ENCODE measurements at regions not wholly inside any gene's neighbourhood (a gene's known extent, or its start where the extent isn't known, plus 50 kb on each side); places are given as distances from the start of the nearest gene placed in this dataset.

- H3K27me3 ChIP-seq = peaks cover 48% of the 10 kb centered on the region
- TF ChIP-seq CTCF (IDR thresholded peaks at IDR 0.05) = no peak
- H3K4me1 ChIP-seq (ENCODE audit: control insufficient read depth in 1 of 2, insufficient read depth in 1 of 2, low read depth in 1 of 2, low read length in 1 of 2) = no peaks in the 10 kb centered on the region
- no peak overlapping the region for H3K4me3 ChIP-seq (ENCODE audit: low read depth in 1 of 2, low read length in 1 of 2)
- no peaks in the 10 kb centered on the region for H3K36me3 ChIP-seq
- no peaks in the 10 kb centered on the region for H3K9me3 ChIP-seq
- H3K27ac ChIP-seq = no peak overlapping the region
Measured at GRCh38 chr13:111409413-111409812, 89.0 kb downstream of the TEX29 start.

- H3K27me3 ChIP-seq = peaks cover 48% of the 10 kb centered on the region
- H3K4me3 ChIP-seq (ENCODE audit: low read depth in 1 of 2, low read length in 1 of 2) = no peak overlapping the region
Measured at GRCh38 chr13:111410232-111411021, 90.0 kb downstream of the TEX29 start.

GRCh38 chr13:111411151-111411858 lies 90.9 kb downstream of the TEX29 start:
- TF ChIP-seq CTCF (IDR thresholded peaks at IDR 0.05) = no peak
- H3K4me3 ChIP-seq (ENCODE audit: low read depth in 1 of 2, low read length in 1 of 2) = no peak overlapping the region
- H3K27ac ChIP-seq = no peak overlapping the region
- H3K27me3 ChIP-seq = peaks cover 48% of the 10 kb centered on the region
- H3K4me1 ChIP-seq (ENCODE audit: control insufficient read depth in 1 of 2, insufficient read depth in 1 of 2, low read depth in 1 of 2, low read length in 1 of 2) = no peaks in the 10 kb centered on the region
- no peaks in the 10 kb centered on the region for H3K9me3 ChIP-seq
- H3K36me3 ChIP-seq = no peaks in the 10 kb centered on the region

More at GRCh38 chr13:111410232-111411021, 90.0 kb downstream of the TEX29 start:
- Histone ChIP-seq H3K36me3 (no peaks in the 10 kb centered on the region), H3K4me1 (ENCODE audit: control insufficient read depth in 1 of 2, insufficient read depth in 1 of 2, low read depth in 1 of 2, low read length in 1 of 2) (no peaks in the 10 kb centered on the region), H3K27ac (no peak overlapping the region), H3K9me3 (no peaks in the 10 kb centered on the region)
- TF ChIP-seq CTCF (IDR thresholded peaks at IDR 0.05) = no peak

GRCh38 chr13:111411919-111412650 lies 91.6 kb downstream of the TEX29 start:
- H3K27me3 ChIP-seq = peaks cover 48% of the 10 kb centered on the region
- H3K4me3 ChIP-seq (ENCODE audit: low read depth in 1 of 2, low read length in 1 of 2) = no peak overlapping the region
- no peaks in the 10 kb centered on the region for H3K4me1 ChIP-seq (ENCODE audit: control insufficient read depth in 1 of 2, insufficient read depth in 1 of 2, low read depth in 1 of 2, low read length in 1 of 2)
- H3K9me3 ChIP-seq = no peaks in the 10 kb centered on the region
- no peak for TF ChIP-seq CTCF (IDR thresholded peaks at IDR 0.05)
- no peaks in the 10 kb centered on the region for H3K36me3 ChIP-seq
- H3K27ac ChIP-seq = no peak overlapping the region

GRCh38 chr13:111413407-111414187 lies 93.2 kb downstream of the TEX29 start:
- H3K4me3 ChIP-seq (ENCODE audit: low read depth in 1 of 2, low read length in 1 of 2) = no peak overlapping the region
- peaks cover 48% of the 10 kb centered on the region for H3K27me3 ChIP-seq
- H3K36me3 ChIP-seq = no peaks in the 10 kb centered on the region
- H3K9me3 ChIP-seq = no peaks in the 10 kb centered on the region
- H3K4me1 ChIP-seq (ENCODE audit: control insufficient read depth in 1 of 2, insufficient read depth in 1 of 2, low read depth in 1 of 2, low read length in 1 of 2) = no peaks in the 10 kb centered on the region
- H3K27ac ChIP-seq = no peak overlapping the region
- no peak for TF ChIP-seq CTCF (IDR thresholded peaks at IDR 0.05)
